SU-DHL-6 (cell line): ENCODE measurements at regions not wholly inside any gene's neighbourhood (a gene's known extent, or its start where the extent isn't known, plus 50 kb on each side); places are given as distances from the start of the nearest gene placed in this dataset.

Experiments used
- H2AFZ ChIP-seq: fragments of 200-600 bp; sonication (generic); 2 replicates; pipeline ENCODE4 v1.6.1; 2014; ENCODE audit warnings: low read depth, mild to moderate bottlenecking, moderate library complexity, mixed read lengths, antibody characterized with exemption, low read length; ENCODE audit not compliant: severe bottlenecking
- H3F3A ChIP-seq: fragments of 200-600 bp; shearing (Covaris generic); 2 replicates; pipeline ENCODE4 v1.6.0; 2016; ENCODE audit warnings: antibody characterized with exemption, mild to moderate bottlenecking; ENCODE audit not compliant: insufficient read depth
- H3K27ac ChIP-seq: fragments of 200-600 bp; sonication (generic); 2 replicates; pipeline ENCODE4 v1.5.1; 2016; ENCODE audit warnings: low read depth, mild to moderate bottlenecking, low read length, moderate library complexity, mixed read lengths
- H3K27me3 ChIP-seq: fragments of 200-600 bp; sonication (generic), shearing (Covaris generic); 2 replicates; pipeline ENCODE4 v1.6.0; 2014; ENCODE audit warnings: mild to moderate bottlenecking, low read length
- H3K36me3 ChIP-seq: fragments of 200-600 bp; sonication (generic); 2 replicates; pipeline ENCODE4 v1.6.1; 2014; ENCODE audit warnings: mild to moderate bottlenecking, low read length, mixed read lengths
- H3K4me2 ChIP-seq: fragments of 300-600, 200-600 bp; shearing (Covaris generic), sonication (generic); 2 replicates; pipeline ENCODE4 v1.6.0; 2014; ENCODE audit warnings: low read length, low read depth, mild to moderate bottlenecking; ENCODE audit not compliant: poor library complexity, severe bottlenecking
- H3K4me3 ChIP-seq: fragments of 200-600 bp; sonication (generic); 2 replicates; pipeline ENCODE4 v1.5.1; 2014; ENCODE audit warnings: antibody characterized with exemption, low read length, mild to moderate bottlenecking, mixed read lengths; ENCODE audit not compliant: insufficient read depth, poor library complexity, severe bottlenecking
- H3K79me2 ChIP-seq: fragments of 200-600 bp; sonication (generic); 2 replicates; pipeline ENCODE4 v1.6.1; 2014; ENCODE audit warnings: mild to moderate bottlenecking, low read length, moderate library complexity; ENCODE audit not compliant: insufficient read depth
- H3K9ac ChIP-seq: fragments of 200-600 bp; sonication (generic); 2 replicates; pipeline ENCODE4 v1.7.0; 2014; ENCODE audit warnings: mild to moderate bottlenecking, low read length
- H3K9me2 ChIP-seq: fragments of 200-600 bp; sonication (generic); replicated peaks from 2 replicates; pipeline ENCODE4 v1.6.1; 2014; ENCODE audit warnings: low read length; ENCODE audit not compliant: insufficient read depth
- H3K9me3 ChIP-seq: fragments of 200-600 bp; sonication (generic); 2 replicates; pipeline ENCODE4 v1.6.1; 2014; ENCODE audit warnings: low read length, mixed read lengths; ENCODE audit not compliant: insufficient read depth
- H4K20me1 ChIP-seq: fragments of 200-600 bp; sonication (generic); 2 replicates; pipeline ENCODE4 v1.6.1; 2014; ENCODE audit warnings: low read depth, mild to moderate bottlenecking, antibody characterized with exemption, low read length, moderate library complexity, mixed read lengths
- EZH2phosphoT487 ChIP-seq: fragments of 200-600 bp; sonication (generic), shearing (Covaris generic); conservative IDR thresholded peaks from 2 replicates; pipeline ENCODE4 v1.6.1; 2018; ENCODE audit warnings: mild to moderate bottlenecking, antibody characterized with exemption, low read length, moderate library complexity, mixed read lengths
- TF ChIP-seq, protein P1 (sequence below): fragments of 200-600 bp; sonication (generic); IDR thresholded peaks from one replicate; pipeline ENCODE4 v1.5.1; 2017; ENCODE audit warnings: antibody characterized with exemption, mild to moderate bottlenecking, low read length, moderate library complexity; ENCODE audit not compliant: insufficient read depth, poor library complexity, severe bottlenecking

- Histone ChIP-seq H3K9me3 (peaks cover 4% of the 10 kb centered on the region; the same call in 1 of the 2 replicates), H4K20me1 (no peaks in the 10 kb centered on the region), H3F3A (no peaks in the 10 kb centered on the region), H3K9me2 (no peaks in the 10 kb centered on the region), H3K4me2 (no peak overlapping the region), H3K79me2 (no peaks in the 10 kb centered on the region), H2AFZ (no peak overlapping the region), H3K27ac (no peak overlapping the region), H3K27me3 (no peaks in the 10 kb centered on the region), H3K36me3 (no peaks in the 10 kb centered on the region), H3K4me3 (no peak overlapping the region), H3K9ac (no peak overlapping the region)
- TF ChIP-seq, protein P1, sequence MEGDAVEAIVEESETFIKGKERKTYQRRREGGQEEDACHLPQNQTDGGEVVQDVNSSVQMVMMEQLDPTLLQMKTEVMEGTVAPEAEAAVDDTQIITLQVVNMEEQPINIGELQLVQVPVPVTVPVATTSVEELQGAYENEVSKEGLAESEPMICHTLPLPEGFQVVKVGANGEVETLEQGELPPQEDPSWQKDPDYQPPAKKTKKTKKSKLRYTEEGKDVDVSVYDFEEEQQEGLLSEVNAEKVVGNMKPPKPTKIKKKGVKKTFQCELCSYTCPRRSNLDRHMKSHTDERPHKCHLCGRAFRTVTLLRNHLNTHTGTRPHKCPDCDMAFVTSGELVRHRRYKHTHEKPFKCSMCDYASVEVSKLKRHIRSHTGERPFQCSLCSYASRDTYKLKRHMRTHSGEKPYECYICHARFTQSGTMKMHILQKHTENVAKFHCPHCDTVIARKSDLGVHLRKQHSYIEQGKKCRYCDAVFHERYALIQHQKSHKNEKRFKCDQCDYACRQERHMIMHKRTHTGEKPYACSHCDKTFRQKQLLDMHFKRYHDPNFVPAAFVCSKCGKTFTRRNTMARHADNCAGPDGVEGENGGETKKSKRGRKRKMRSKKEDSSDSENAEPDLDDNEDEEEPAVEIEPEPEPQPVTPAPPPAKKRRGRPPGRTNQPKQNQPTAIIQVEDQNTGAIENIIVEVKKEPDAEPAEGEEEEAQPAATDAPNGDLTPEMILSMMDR, result no peak
- TF ChIP-seq EZH2phosphoT487, result no peak
Observed at GRCh38 chr18:30689216-30689615, 353.3 kb downstream of the DSC3 start.

DNA sequence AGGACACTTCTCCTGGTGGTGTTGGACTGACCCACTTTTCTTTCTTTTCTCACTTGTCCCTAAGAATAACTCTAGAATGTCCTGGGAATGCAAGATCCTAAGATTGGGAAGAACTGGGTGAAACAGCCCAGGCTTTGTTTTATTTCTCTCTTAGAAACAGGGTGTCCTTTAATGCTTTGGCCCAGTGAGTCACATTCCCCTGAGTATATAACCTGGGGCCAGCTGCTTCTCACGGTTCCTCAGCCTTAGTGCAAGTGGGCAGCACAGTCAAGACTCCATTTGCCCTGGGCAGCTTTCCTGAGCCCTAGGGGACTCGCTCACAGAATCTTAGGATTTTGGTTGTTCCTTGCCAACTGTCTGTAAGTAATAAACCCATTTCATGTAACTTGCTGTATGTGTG lies 355.0 kb downstream of the DSC3 start:
- Histone ChIP-seq H2AFZ (no peak overlapping the region), H3K79me2 (no peaks in the 10 kb centered on the region), H3K27ac (no peak overlapping the region), H4K20me1 (no peaks in the 10 kb centered on the region), H3K36me3 (no peaks in the 10 kb centered on the region), H3K9me3 (peaks cover 4% of the 10 kb centered on the region; the same call in 1 of the 2 replicates), H3K9ac (no peak overlapping the region), H3K4me3 (no peak overlapping the region), H3K4me2 (no peak overlapping the region), H3K27me3 (no peaks in the 10 kb centered on the region), H3K9me2 (0 out of 2 replicates have a peak, but pooled peaks cover 3% of the 10 kb centered on the region), H3F3A (no peaks in the 10 kb centered on the region)
- TF ChIP-seq, protein P1, result no peak
- TF ChIP-seq EZH2phosphoT487, result no peak

DNA sequence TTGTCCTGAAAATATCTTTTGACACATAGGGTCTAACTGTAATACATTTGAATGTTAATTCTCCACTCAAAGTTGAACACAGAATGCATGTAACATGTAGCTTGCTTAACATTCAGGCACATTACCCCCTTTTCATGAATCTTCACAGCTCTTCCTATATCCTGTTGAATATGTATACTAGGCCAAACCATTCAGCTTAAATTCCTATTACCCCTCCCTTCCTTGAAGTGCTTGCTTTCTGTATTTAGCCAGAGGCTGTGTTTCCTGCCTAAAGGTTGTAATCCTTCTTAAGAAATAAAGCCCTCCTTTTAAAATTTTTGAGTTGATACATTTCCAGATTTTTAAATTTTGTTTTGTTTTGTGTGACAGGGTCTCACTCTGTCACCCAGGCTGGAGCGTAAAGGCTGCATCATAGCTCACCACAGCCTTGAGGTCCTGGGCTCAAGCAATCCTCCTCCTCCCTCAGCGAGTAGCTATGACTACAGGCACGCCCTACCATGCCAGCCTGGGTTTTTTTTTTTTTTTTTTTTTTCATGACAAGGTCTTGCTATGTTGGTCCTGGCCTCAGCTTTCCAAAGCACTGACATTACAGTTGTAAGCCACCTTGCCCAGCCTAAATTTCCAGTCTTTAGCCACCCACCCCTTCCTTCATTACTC lies 357.6 kb downstream of the DSC3 start:
- Histone ChIP-seq H3K9ac (no peak overlapping the region), H4K20me1 (no peaks in the 10 kb centered on the region), H2AFZ (no peak overlapping the region), H3K9me3 (peaks cover 4% of the 10 kb centered on the region; the same call in 1 of the 2 replicates), H3K79me2 (no peaks in the 10 kb centered on the region), H3K4me3 (no peak overlapping the region), H3K27ac (no peak overlapping the region), H3K27me3 (no peaks in the 10 kb centered on the region), H3K36me3 (no peaks in the 10 kb centered on the region), H3K4me2 (no peak overlapping the region), H3K9me2 (0 out of 2 replicates have a peak, but pooled peaks cover 3% of the 10 kb centered on the region), H3F3A (no peaks in the 10 kb centered on the region)
- TF ChIP-seq EZH2phosphoT487, result no peak
- TF ChIP-seq, protein P1, result no peak
